NB4 (cell line): ENCODE measurements at regions not wholly inside any gene's neighbourhood (a gene's known extent, or its start where the extent isn't known, plus 50 kb on each side); places are given as distances from the start of the nearest gene placed in this dataset.

ENCODE experiments used
- DNase-seq: peaks from one replicate; pipeline ENCODE4 v3.0.0; 2010; ENCODE audit warnings: low read depth
- H3K4me3 ChIP-seq: one replicate; pipeline ENCODE4 v1.5.1; 2011; ENCODE audit warnings: mild to moderate bottlenecking, low read depth, low read length, moderate library complexity
- CTCF ChIP-seq: IDR thresholded peaks from one replicate; pipeline ENCODE4 v1.5.1; 2012; ENCODE audit warnings: low read depth, low read length
- MAX ChIP-seq: IDR thresholded peaks from 2 replicates; pipeline ENCODE4 v1.6.1; 2011; ENCODE audit warnings: low read depth, low read length
- MYC ChIP-seq: IDR thresholded peaks from 2 replicates; pipeline ENCODE4 v1.6.1; 2011; ENCODE audit warnings: low read depth, low read length
- POLR2A ChIP-seq: IDR thresholded peaks from 2 replicates; pipeline ENCODE4 v1.6.1; 2011; ENCODE audit warnings: mild to moderate bottlenecking; ENCODE audit not compliant: insufficient read length; ENCODE audit errors: extremely low read depth

DNA sequence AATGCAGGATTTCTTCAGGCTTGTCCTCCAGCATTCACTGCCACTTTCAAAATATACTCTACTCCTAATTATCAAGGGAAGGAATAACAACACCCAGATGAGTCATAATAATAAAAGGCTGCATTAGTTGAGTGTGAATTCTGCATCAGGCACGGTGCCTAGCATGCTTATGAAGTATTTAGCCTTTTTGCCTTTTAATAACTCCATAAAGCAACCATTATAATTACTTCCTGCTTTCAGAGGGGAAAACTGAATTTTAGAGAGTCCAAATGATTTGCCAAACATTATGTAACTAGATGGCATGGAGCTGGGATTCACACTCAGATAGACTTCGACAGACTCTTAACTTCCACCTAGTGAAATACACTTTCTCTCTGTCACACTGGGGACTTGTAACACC lies 2365.5 kb downstream of the PCDH7 start:
- H3K4me3 ChIP-seq, result no peak overlapping the region
- no peak for DNase-seq
- TF ChIP-seq POLR2A (no peak), MYC (no peak), MAX (no peak), CTCF (no peak)

GRCh38 chr4:33086331-33086925 lies 2366.3 kb downstream of the PCDH7 start:
- TF ChIP-seq POLR2A (no peak), MYC (no peak), CTCF (no peak), MAX (no peak)
- H3K4me3 ChIP-seq, result no peak overlapping the region
- DNase-seq, result no peak

DNA sequence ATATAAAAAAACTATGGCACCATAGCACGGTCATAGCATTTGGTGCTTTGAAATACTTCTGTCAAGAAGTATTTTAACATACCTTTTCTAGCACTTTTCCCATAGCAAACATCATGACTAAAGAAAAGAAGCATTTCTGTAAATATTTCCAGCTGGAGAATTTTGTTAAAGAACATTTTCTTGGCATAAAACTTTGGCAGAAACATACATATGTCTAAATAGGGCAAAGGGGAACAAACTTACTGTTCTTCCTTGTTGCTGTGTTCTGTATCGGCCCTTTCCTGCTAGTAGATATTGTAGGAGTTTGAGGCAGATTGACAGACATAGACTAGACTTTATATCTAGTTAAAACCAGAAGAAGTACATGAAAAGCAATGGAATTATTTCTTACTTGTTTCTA lies 2368.5 kb downstream of the PCDH7 start:
- H3K4me3 ChIP-seq, result no peak overlapping the region

DNA sequence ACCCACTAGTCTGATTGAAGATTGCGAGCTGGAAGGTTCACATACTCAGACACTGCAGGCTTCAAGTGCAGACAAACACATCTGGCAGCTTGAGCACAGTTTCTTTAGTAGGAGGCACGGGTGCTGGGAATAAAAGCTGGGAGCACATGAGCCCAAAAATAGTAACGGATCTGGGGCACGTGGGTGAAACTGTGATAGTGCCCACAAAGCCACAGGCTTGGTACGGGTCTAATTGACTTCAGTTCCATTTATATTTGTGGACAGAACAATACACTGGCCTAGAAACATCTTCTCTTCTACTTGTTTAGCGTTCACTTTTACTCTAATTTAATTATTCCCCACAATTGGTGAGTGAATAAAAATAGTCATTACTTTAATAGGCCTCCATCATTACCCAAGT lies 2370.7 kb downstream of the PCDH7 start:
- H3K4me3 ChIP-seq, result no peak overlapping the region
- TF ChIP-seq CTCF (no peak), POLR2A (no peak), MYC (no peak), MAX (no peak)
- no peak for DNase-seq

More for the DNA sequence above, 2368.5 kb downstream of the PCDH7 start:
- TF ChIP-seq CTCF (no peak), MYC (no peak), POLR2A (no peak), MAX (no peak)
- no peak for DNase-seq

DNA sequence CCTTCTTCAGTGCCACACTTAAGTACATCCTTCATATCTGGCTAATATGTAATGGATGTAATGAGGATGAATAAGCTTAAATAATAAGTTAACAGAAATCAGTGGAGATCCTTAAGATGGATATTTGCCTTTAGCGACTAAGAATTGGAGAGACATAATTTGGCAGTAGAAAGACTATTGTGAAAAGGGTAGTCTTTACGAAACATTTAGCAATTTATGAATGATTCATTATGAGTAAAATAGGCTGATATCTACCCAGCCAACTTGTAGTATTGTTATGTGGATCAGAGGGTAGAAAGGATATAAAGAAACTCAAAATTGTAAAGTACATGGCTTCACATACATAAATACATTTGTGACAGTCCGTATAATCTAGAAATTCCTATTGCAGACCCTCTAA lies 2371.8 kb downstream of the PCDH7 start:
- TF ChIP-seq POLR2A (no peak), CTCF (no peak), MYC (no peak), MAX (no peak)
- no peak for DNase-seq

GRCh38 chr4:33104273-33104672 lies 2384.1 kb downstream of the PCDH7 start:
- no peak for DNase-seq
- TF ChIP-seq MYC (no peak), POLR2A (no peak), CTCF (no peak), MAX (no peak)
- H3K4me3 ChIP-seq, result no peak overlapping the region

More for the DNA sequence above, 2371.8 kb downstream of the PCDH7 start:
- H3K4me3 ChIP-seq, result no peak overlapping the region
